GM21423 (cell line): ENCODE measurements at regions not wholly inside any gene's neighbourhood (a gene's known extent, or its start where the extent isn't known, plus 50 kb on each side); places are given as distances from the start of the nearest gene placed in this dataset.

Experiments used
- ATAC-seq: cut with Tn5 transposase; IDR thresholded peaks from one replicate; pipeline ENCODE4 v1.9.1; 2021; ENCODE audit warnings: mild to moderate bottlenecking, moderate library complexity; ENCODE audit not compliant: unreplicated experiment

DNA sequence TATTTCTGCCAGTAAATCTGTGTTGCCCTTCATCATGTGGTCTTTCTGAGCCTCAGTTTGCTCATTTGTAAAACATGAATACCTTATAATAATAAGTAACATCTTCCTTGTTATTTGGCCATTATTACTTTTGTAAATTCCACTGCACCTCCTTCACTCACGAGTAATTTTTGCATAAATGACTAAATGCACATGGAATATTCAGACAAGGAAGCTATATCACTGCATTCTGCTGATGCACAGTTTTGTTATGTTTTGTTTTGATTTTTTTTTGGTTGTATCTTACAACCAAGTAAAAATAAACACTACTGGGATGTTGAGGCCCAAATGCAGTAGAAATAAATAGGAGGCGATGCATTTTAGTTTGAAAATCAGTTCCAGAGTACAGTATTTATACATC lies 185.3 kb upstream of the POU3F3 start:
- ATAC-seq: no peak

DNA sequence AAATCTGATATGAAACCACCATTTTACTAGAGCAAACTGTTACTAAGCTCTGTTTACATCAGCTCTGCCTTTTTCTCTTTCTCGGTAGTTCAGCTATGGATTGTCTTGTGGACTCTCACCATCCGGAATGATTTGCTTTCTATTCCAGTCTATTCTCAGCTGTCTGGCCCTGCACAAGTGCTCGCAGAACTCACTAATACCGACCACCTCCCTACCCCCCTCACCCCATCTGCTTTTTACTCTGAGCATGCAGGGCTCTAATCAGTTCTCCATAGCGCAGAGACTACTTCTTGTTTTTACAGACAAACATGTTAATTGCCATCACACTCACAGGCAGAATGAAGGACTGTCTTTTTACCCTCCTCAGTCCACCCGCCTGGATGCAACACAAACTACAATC lies 180.7 kb upstream of the POU3F3 start:
- ATAC-seq: no peak

DNA sequence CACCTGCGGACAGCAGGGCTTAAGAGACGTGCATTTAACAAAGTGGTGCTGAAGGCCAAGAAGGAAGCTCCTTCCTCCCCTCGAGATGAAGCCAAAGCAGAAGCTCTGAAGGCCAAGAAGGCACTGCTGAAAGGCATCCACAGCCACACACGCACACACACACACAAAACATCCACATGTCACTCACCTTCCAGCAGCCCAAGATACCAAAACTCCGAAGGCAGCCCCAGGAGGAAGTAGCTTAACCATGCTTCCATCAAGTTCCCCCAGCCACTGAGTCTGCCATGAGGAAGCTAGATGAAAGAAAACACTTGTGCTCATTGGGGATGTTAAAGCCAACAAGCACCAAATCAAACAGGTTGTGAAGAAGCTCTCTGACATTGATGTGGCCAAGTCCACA lies 175.7 kb upstream of the POU3F3 start:
- no peak for ATAC-seq

DNA sequence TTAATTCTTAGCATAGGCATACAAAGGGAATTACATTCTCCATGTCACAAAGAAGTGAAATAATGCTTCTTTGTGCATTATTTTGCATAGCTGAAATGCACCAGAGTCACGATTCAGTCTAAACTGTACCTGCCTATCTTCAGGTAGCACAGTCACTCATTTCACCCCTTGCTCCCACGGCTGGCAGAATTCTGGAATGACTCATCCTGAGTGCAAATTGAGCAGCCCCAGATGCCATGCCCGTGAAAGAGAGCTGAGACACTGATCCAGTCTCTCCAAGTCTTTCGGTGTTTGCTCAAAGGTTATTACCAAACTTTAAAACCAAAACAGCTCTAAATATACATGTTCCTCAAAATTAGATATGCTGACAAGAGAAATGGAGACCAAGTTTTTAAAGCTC lies 168.3 kb upstream of the POU3F3 start:
- no peak for ATAC-seq

DNA sequence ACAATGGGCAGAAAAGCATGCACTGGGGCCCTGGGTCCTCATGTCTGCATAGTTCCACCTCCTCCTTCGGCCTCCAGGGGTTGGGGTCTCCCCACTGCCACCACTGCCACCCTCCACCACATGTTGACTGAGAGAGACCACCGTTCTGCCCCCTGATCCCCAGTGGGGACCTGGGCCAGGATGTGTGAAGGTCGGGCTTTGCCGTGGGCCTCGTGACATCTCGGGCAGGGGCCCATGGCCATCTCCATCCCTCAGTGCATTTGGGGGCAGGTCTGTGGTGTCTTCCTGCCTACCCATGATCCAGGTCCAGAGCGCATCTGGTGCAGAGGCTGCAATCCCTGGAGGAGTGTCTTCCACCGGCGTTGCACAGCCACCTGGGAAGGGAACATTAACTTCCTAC lies 166.8 kb upstream of the POU3F3 start:
- no peak for ATAC-seq

DNA sequence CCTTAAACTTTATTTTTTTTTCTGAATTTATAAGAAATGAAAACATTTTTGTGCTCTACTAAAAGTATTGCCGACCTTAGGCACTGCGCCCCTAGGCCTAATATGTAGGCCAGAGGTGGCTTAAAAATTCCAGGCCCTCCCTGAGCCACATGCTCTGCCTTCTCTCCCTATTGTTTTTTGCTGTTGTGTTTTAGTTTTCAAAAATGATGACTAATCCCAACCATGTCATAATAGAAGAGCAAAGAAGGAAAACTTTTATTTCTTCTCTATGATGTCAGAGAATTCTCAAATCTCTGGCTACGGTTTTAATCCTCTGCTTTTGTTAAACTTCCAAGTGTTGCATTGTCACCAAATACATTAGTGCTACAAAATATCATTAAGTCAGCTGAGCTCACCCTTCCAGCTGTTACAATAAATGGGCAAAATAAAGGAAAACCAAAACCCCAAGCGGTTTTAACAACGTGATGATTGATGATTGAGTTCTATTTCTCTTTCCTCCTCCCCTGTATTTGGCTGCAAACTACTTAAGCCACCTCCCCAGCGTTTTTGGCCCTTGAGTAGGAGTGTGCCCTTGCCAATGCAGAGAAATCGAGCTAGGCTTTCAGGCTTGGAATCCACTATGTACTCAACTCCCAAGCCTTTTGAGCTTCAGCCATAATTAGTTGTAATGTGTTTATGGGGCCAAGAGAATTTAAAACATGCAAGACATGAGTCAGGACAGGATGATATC lies 163.5 kb upstream of the POU3F3 start:
- ATAC-seq: no peak

DNA sequence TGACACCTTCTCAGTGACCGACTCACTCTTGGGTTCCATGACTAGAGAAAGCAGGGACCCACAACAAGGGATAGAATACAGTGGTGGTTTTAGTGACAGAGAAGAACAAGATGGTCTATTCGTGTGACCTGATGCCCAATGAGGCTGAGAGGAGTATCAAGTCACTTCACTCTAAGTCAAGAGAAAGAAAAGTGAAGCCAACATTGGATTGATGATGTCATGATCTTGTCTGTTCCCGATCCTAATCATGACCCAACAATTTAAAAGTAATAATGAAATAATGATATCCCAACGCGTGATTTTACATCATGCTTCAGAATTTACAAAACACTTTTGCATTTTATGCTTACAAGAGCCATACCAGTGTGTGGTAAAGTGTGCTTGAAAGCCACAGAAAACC lies 155.6 kb upstream of the POU3F3 start:
- ATAC-seq: no peak

DNA sequence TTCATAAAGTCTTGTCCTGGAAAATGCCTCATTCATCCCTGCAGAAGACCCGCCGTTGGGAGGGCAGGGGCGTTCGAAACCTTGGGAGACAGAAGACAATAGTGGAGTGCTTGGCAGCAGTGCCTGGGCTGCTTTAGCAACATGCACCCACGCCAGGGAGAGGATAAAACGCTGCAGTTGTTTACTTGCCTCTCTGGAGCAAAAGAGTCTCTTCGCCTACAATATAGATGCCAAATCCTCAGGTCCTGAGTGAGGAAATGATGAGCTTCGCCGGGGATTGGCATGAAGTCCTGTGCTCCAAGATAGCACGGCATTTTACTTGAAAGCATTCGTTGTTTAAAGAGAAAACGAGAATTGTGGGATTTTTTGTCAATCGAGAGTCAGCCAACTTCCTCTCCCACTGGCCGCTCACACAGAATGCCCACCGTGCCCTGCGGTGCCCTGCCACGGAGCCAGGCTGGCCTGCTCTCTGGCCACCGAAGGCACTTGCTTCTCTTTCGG lies 152.5 kb upstream of the POU3F3 start:
- no peak for ATAC-seq

DNA sequence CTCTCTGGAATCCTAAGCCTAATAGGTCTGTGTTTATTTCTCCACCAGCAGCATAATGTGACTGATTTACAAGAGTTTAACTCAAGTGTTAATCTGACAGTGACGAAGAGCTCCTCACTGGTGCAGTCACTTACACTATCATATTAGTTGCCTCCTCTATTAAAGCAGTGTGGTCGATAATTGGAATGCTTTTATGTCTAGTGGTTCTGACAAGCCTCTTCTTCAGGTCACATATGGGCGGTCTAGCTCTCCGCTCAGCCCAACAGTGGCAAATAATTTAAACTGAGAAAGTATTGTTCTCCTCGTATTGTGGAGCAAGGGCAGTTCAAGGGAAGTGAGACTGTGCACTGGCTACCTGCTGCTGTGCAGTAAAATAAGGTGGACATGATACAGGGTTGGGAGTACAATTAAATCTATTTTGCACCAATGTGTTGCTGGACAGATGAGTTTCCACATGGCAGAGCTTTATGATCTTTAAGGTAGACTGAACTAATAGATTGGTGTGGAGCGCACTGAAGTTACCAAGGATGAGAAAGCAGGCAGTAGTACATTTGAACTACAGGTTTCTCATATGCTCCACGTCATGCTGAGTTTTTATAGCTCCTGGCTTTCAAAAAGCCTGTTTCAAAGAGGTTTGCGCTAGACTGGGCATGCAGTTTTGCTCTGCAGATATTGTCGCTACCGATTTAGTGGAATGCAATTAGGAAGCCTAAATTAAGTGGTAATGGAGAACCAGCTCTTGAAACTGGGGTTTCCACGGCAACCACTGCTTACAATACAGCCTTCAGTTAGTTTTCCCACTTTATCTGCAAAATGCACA lies 151.7 kb upstream of the POU3F3 start:
- ATAC-seq: no peak

DNA sequence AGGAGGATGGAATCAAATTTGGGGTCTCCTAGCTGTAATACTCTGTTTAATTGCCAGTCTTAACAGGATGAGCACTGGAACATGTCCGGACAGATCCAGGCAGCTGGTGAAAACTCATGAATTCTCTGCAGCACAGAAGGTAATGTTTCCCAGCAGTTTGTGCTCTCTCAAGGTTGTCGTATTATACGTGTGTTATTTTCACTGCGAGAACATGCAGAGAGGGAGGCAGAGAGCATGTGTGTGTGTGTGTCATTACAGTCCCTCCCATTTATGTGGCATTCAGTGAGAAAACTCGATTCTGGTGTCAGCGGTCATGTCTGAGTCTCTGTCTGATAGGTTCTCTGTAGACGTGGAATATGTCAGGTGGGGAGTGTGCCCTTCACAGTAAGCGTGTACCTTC lies 150.2 kb upstream of the POU3F3 start:
- no peak for ATAC-seq

DNA sequence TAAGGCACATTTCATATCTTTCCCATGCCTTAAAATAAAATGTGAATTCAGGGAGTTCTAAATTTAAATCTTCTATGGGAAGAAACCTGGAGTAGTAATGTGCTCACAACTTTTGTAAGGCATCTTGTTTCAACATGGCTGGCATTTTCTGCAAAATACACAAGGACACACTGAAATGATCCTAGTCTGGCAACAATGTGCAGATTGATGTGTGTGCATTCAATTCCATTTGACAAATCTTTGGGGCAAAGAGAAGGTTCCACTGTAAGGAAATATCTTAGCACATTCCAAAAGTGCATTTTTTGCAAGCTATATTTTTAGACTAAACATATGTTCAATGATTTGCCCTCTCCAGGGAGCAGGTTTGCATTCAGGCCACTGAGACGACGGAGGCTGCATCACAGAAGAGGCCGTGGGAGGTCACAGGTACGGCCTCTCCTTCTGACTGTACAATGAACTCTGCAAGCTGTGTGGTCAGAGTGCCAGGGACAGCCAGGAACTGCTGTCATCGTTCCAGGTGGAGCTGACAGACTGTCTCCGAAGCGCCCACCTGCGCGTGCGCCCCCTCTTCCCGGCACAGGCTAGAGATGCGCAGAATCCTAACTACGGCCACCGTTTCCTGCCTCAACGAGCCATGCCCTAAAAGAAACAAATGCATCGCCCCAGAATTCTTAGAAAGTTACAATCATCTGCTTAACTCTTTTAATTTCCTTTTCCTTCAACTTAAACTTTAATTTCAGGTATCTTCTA lies 149.2 kb upstream of the POU3F3 start:
- ATAC-seq: no peak

DNA sequence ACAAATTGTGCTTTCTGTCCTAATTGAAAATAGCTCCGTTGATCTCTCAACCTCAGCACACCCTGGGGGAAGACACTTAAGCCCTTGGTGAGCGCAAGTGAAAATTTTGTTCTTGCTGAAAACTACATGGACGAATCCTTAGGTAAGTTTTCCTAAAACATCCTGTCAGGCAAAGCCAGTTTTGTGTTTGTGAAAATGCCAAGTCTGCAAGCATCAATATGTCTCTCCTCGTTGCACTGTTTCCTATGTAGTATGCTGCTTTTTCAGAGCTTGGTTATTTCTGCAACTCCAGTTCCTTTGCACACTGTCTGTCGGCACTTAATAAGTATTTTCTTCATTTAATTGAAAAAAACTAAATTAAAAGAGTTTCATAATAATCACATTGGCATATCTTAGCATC lies 146.9 kb upstream of the POU3F3 start:
- no peak for ATAC-seq

DNA sequence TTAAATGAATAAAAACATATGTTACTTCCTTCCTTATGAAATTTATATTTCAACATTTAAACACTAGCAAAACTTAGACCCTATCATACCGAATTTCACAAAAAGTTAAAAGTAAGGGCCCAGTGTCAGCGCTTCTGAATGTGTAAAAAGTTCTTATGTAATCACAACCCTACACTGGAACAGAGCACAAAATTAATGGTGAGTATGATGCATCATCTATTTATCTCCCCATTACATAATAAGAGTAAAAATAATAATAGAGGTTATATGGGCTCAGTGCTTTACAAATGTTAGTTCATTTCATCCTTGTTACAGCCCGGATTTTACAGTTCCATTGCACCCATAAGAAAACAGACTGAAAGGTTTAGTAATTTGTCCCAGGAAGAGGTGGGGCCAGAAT lies 144.9 kb upstream of the POU3F3 start:
- ATAC-seq: no peak

DNA sequence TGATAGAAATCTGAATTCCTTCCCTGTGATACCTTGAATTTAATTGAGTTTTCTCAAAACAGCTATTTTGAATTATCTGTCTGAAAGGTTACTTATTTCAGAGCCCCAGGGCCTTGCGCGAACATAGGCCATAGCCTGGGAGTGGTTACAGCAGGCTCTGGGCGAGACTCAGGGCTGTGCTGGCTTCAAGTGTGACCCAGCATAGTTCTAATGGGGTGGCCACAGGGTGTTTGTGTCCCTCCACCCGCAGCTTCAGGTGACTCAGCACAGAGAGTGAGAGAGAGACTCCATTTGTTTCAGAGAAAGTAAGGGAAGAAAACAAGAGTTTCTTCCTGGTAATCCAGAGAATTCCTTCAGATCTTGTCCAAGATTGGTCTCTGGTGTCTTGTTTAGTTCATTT lies 137.9 kb upstream of the POU3F3 start:
- ATAC-seq: no peak

DNA sequence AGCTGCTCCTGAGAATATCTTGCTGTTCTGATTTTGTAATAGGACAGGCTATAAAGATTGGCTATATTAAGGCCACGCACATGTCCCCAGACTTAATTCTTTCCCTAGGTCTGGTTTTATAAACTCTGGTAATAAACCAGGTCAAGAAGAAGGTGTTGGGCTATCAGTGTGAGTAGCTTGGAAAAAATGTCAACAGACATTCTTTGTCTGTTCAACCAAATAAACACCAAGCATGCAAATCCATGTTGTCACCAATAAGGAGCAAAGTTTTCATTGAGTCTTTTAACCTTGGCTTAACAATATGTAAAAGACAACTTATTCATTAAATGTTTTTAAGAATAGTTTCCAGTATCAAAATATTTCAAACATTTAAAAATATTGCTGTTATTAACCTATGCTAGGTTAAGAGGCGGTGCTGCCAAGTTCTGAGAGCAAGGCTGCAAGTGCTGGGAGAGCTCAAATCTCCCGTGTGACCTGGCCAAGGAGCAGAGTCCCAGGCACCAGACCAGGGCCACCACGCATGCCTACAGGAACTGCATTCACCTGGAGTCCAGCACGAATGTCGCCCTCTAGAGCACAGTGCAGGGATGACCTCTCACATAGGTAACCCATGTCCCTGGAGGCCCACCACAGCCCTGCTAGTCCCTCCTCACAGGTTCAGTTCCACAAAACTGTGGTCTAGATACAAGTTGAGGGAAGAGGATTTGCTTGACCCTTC lies 120.5 kb upstream of the POU3F3 start:
- peak; percentile 82 for ATAC-seq

DNA sequence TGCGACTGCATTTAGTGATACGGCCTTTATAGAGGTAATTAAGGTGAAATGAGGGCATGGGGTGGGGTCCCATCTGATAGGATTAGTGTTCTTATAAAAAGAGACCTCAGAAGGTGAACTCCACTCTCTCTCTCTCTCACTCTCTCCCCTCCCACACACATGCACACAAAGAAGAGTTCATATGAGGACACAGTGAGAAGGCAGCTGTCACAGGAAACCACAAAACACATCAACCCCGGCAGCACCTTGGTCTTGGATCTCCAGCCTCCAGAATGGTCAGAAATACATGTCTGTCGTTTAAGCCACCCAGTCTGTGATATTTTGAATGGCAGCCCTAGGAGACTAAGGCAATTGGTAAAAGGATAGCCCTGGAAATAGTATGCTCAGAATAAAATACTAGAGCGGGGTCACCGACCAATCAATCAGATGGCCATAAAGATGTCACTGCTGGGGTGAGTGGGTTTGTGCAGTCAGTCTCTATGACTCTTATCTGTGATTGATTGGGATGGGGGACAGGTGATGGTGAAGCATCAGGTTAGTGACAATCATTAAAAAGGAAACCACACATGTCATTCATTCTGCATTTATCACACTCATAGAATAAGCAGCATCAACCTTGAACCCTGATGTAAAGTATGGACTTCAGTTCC lies 118.9 kb upstream of the POU3F3 start:
- ATAC-seq: no peak

DNA sequence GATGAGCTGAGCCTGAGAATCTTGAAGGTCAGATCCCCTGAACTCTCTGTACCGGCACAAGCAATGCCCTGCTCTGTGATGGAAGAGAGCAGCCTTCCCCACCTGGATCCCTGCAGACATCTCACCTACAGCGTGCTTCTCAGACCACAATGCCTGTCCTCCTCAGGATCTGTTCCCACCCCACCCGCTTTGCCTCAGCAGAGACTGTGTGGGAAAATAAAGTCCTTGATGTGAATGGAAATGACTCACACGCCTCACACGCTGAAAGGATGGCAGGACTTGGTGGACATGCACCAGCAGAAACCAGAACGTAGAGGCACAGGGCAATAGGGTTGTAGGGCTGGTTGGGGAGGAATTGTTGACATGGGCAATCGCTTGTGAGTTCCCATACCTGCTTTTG lies 117.9 kb upstream of the POU3F3 start:
- no peak for ATAC-seq

DNA sequence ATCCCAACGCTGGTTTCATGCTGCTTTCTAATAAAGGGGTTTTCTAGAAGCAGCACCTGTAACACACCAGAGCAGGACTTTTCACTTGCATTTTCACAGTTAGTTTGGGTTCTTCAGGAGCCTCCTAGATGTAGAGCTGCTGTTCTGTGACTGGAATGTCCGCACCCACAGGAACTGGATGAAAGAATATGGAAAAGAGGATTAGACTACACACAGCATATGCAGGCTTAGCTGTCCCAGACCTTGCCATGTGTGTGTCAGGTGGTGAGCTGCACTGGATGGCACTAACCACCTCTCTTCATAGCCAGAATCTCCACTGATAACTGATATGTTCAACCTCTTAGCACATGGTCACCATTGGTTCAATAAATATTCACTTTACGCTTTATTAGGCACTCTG lies 112.1 kb upstream of the POU3F3 start:
- no peak for ATAC-seq

DNA sequence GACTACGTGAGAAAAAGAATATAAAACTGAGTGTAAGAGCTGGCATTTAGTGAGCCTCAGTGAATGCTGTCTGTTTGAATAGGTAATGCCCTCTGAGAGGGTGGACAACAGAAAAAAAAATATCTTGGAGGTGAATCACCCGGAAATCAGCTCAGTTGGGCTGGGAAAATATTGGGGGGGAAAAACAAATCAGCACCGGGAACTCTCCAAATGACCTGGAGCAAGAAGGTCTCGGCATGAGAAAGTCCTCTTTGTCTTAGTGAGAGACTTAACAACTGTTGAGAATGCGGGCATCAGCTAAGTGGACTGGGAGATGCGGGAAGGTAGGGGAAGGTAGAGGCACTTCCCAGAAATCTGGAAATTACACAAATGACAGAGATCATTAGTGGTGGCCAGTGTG lies 109.4 kb upstream of the POU3F3 start:
- ATAC-seq: no peak

DNA sequence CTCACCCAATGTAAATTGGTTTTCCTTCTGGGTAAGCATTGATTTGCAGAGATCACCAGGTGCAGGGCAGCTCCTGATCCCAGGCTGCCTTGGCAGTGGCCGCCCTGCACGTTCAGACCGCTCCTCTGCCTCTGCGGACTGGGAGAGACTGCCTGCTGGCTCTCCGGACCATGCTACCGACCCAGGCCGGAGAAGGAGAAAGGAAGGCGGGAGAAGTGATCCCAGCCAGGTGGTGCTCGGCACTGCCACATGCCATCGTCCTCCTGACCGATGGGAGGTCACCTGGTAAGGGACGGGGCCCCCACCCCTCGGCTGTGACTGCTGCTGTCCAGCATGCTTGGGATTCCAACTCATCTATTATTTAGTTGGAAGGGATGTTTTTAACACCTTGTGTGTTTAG lies 108.1 kb upstream of the POU3F3 start:
- ATAC-seq: no peak

DNA sequence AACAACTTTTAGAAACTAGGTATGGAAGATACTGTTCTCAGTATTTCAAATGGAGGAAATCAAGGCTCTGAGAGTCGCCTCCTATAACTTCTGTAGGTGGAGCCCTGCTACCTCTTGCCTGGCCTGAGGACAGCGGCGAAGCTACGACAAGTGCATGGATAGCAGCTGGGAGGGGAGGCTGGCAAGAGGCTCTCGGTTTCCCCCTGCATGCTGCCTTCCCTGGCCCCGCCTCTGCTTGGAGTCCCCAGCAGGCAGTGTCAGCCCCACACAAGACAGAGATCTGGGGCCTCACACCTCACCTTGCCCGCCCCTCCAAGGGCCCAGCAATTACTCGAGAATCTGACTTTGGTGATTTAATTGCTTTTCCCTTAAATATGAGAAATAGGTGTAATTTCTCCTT lies 107.6 kb upstream of the POU3F3 start:
- ATAC-seq: no peak
